DND-41 (cell line): ENCODE measurements at regions not wholly inside any gene's neighbourhood (a gene's known extent, or its start where the extent isn't known, plus 50 kb on each side); places are given as distances from the start of the nearest gene placed in this dataset.

Source experiments
- ATAC-seq: fragments of 200-7000 bp; cut with Tn5 transposase; 3 replicates; pipeline ENCODE4 v1.9.1; 2021; ENCODE audit warnings: low read depth; ENCODE audit not compliant: insufficient read depth
- DNase-seq: peaks from one replicate; pipeline ENCODE4 v3.0.0-alpha.2; 2020
- H2AFZ ChIP-seq: 2 replicates; pipeline ENCODE4 v1.6.0; 2012; ENCODE audit warnings: low read depth, low read length
- H3K27ac ChIP-seq: 2 replicates; pipeline ENCODE4 v1.5.1; 2012; ENCODE audit warnings: low read length, inconsistent platforms
- H3K27me3 ChIP-seq: fragments of 200-600 bp; sonication (generic); 2 replicates; pipeline ENCODE4 v1.6.0; 2012; ENCODE audit warnings: low read length, mild to moderate bottlenecking, inconsistent platforms; ENCODE audit not compliant: insufficient read depth, poor library complexity
- H3K36me3 ChIP-seq: 2 replicates; pipeline ENCODE4 v1.5.1; 2012; ENCODE audit warnings: low read length, inconsistent platforms; ENCODE audit not compliant: insufficient read depth
- H3K4me1 ChIP-seq: 2 replicates; pipeline ENCODE4 v1.5.1; 2012; ENCODE audit warnings: mild to moderate bottlenecking, low read length; ENCODE audit not compliant: insufficient read depth
- H3K4me2 ChIP-seq: 2 replicates; pipeline ENCODE4 v1.6.0; 2012; ENCODE audit warnings: mild to moderate bottlenecking, moderate library complexity, low read length, inconsistent platforms; ENCODE audit not compliant: insufficient read depth
- H3K4me3 ChIP-seq, 2 experiments: fragments of 200-600 bp in 1 of 2; shearing (Covaris generic) in 1 of 2; 2 replicates each; pipeline ENCODE4 v1.5.1; 2012 to 2016; ENCODE audit warnings: inconsistent platforms in 2 of 2, low read length in 2 of 2, mild to moderate bottlenecking in 2 of 2, low read depth in 1 of 2, moderate library complexity in 1 of 2
- H3K79me2 ChIP-seq: 2 replicates; pipeline ENCODE4 v1.6.0; 2012; ENCODE audit warnings: low read length, inconsistent platforms; ENCODE audit not compliant: insufficient read depth
- H3K9ac ChIP-seq: 2 replicates; pipeline ENCODE4 v1.6.0; 2012; ENCODE audit warnings: low read depth, mild to moderate bottlenecking, inconsistent platforms, low read length, moderate library complexity
- H3K9me3 ChIP-seq: 2 replicates; pipeline ENCODE4 v1.5.1; 2012; ENCODE audit warnings: low read length, moderate library complexity, mild to moderate bottlenecking, inconsistent platforms; ENCODE audit not compliant: insufficient read depth, severe bottlenecking
- H4K20me1 ChIP-seq: 2 replicates; pipeline ENCODE4 v1.6.0; 2012; ENCODE audit warnings: low read length; ENCODE audit not compliant: insufficient read depth
- EZH2 ChIP-seq: IDR thresholded peaks from 3 replicates; pipeline ENCODE4 v1.6.1; 2012; ENCODE audit warnings: borderline replicate concordance, low read depth, mild to moderate bottlenecking, moderate library complexity, low read length, inconsistent platforms; ENCODE audit not compliant: severe bottlenecking
- TF ChIP-seq, protein P1 (sequence below): IDR thresholded peaks from 2 replicates; pipeline ENCODE4 v1.5.1; 2012; ENCODE audit warnings: borderline replicate concordance, low read length, moderate library complexity, mild to moderate bottlenecking; ENCODE audit not compliant: poor library complexity, severe bottlenecking; ENCODE audit errors: extremely low read depth

DNA sequence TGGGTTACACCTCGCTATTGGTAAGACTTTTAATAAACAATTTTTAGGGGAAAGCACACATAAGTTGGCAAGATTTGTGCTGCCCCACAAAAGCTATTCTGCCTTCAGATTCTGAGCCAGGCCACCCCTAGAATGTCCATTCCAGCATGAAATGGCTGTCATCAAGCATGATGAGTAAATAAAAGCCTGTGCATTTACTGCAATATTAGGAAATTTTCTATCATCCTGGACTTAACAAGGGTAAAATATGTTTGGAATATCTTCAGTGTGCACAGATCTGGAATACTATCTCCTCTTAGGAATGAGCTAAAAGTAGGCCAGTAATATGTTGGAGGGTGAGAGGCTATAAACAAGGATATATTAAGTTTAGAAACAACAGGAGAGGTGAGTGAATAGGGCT, 510.9 kb downstream of the ANKRD50 start:
- Histone ChIP-seq H3K4me3 (no peak overlapping the region), H2AFZ (no peak overlapping the region), H3K79me2 (no peaks in the 10 kb centered on the region), H3K36me3 (no peaks in the 10 kb centered on the region), H3K9me3 (no peaks in the 10 kb centered on the region), H3K4me2 (no peak overlapping the region), H3K4me1 (no peaks in the 10 kb centered on the region), H3K9ac (no peak overlapping the region), H4K20me1 (no peaks in the 10 kb centered on the region), H3K27me3 (no peaks in the 10 kb centered on the region), H3K27ac (no peak overlapping the region)
- ATAC-seq (no peak), DNase-seq (no peak)
- TF ChIP-seq, protein P1, sequence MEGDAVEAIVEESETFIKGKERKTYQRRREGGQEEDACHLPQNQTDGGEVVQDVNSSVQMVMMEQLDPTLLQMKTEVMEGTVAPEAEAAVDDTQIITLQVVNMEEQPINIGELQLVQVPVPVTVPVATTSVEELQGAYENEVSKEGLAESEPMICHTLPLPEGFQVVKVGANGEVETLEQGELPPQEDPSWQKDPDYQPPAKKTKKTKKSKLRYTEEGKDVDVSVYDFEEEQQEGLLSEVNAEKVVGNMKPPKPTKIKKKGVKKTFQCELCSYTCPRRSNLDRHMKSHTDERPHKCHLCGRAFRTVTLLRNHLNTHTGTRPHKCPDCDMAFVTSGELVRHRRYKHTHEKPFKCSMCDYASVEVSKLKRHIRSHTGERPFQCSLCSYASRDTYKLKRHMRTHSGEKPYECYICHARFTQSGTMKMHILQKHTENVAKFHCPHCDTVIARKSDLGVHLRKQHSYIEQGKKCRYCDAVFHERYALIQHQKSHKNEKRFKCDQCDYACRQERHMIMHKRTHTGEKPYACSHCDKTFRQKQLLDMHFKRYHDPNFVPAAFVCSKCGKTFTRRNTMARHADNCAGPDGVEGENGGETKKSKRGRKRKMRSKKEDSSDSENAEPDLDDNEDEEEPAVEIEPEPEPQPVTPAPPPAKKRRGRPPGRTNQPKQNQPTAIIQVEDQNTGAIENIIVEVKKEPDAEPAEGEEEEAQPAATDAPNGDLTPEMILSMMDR = no peak
- no peak for TF ChIP-seq EZH2

DNA sequence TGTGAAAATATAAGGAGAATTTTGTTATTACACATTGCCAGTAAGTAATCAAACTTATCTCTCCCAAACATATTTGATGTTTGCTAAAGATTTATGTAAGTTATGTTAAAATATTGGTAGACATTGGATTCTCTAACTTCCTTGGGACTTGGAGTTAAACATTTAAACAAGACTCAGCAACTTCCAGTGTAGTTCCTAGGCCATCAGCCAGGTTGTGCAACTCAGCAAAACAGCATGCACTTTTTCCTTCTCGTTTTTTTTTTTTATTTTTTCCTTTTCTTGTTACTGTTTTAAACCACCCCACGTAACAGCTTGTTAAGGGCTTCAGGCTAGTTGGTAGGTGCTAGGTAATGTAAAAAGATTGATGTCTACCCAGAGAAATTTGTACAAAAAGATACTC, 510.4 kb downstream of the ANKRD50 start:
- no peaks in the 10 kb centered on the region for H3K79me2 ChIP-seq
- TF ChIP-seq EZH2 = no peak
- TF ChIP-seq, protein P1 = no peak
- no peaks in the 10 kb centered on the region for H4K20me1 ChIP-seq
- H2AFZ ChIP-seq = no peak overlapping the region
- no peaks in the 10 kb centered on the region for H3K9me3 ChIP-seq
- H3K27me3 ChIP-seq = no peaks in the 10 kb centered on the region
- no peak overlapping the region for H3K4me2 ChIP-seq
- ATAC-seq (no peak), DNase-seq (no peak)
- H3K4me1 ChIP-seq = no peaks in the 10 kb centered on the region
- no peak overlapping the region for H3K27ac ChIP-seq
- no peak overlapping the region for H3K4me3 ChIP-seq
- H3K36me3 ChIP-seq = no peaks in the 10 kb centered on the region
- H3K9ac ChIP-seq = no peak overlapping the region

DNA sequence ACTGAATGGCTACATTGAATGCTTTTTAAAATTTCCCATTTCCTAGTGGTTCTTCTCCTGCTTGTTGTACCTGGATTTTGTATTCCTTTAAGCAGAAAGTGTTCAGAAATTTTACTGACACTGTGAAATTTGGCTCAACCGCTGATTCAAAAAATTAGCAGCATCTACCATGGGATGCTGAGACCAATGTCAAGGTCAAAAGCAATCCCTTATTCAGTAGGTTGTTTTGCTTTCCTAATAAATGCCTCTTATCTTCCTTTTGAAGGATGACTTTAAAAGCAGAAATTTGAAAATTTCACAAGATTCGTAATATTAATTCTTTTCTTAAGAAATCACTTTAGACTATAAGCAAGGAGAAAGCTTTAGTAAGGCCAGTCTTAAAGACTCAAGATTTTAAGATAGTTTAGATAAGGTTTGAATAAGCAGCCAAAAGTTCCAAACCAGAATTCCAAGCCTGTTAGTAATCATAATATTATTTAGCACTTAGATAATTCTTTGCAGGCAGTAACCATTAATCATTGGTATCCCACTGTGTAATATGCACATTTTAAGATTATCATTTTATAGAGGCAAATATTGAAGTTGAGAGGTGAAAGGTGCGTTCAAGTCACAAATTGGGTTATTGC, 508.8 kb downstream of the ANKRD50 start:
- H2AFZ ChIP-seq = no peak overlapping the region
- ATAC-seq (no peak), DNase-seq (no peak)
- no peak overlapping the region for H3K9ac ChIP-seq
- H3K9me3 ChIP-seq = no peaks in the 10 kb centered on the region
- no peak overlapping the region for H3K4me2 ChIP-seq
- H3K79me2 ChIP-seq = no peaks in the 10 kb centered on the region
- no peaks in the 10 kb centered on the region for H3K4me1 ChIP-seq
- no peak overlapping the region for H3K4me3 ChIP-seq
- no peaks in the 10 kb centered on the region for H3K27me3 ChIP-seq
- no peaks in the 10 kb centered on the region for H4K20me1 ChIP-seq
- H3K36me3 ChIP-seq = no peaks in the 10 kb centered on the region
- no peak for TF ChIP-seq EZH2
- TF ChIP-seq, protein P1 = no peak
- H3K27ac ChIP-seq = no peak overlapping the region
